RWPE2 (cell line): ENCODE measurements at regions not wholly inside any gene's neighbourhood (a gene's known extent, or its start where the extent isn't known, plus 50 kb on each side); places are given as distances from the start of the nearest gene placed in this dataset.

ENCODE experiments used
- ATAC-seq: fragments of 200-7000 bp; cut with Tn5 transposase; 3 replicates; pipeline ENCODE4 v1.9.1; 2021; ENCODE audit warnings: low read depth
- DNase-seq: peaks from one replicate; pipeline ENCODE4 v3.0.0-alpha.2; 2020; ENCODE audit warnings: low spot score
- H3K27ac ChIP-seq: fragments of 450-650 bp; 2 replicates; pipeline ENCODE4 v1.5.1; 2017; ENCODE audit warnings: mild to moderate bottlenecking; ENCODE audit not compliant: poor library complexity, severe bottlenecking
- H3K27me3 ChIP-seq: fragments of 250-450 bp; sonication (Bioruptor Pico); 2 replicates; pipeline ENCODE4 v1.5.1; 2021; ENCODE audit warnings: mild to moderate bottlenecking, moderate library complexity; ENCODE audit not compliant: insufficient read depth, poor library complexity, severe bottlenecking
- H3K36me3 ChIP-seq: fragments of 250-450 bp; sonication (Bioruptor Pico); 2 replicates; pipeline ENCODE4 v1.5.1; 2020; ENCODE audit warnings: low read depth, mild to moderate bottlenecking, moderate library complexity
- H3K4me1 ChIP-seq: fragments of 250-450 bp; sonication (Bioruptor Pico); 2 replicates; pipeline ENCODE4 v1.5.1; 2021; ENCODE audit warnings: mild to moderate bottlenecking, moderate library complexity; ENCODE audit not compliant: insufficient read depth, poor library complexity, severe bottlenecking
- H3K4me3 ChIP-seq: fragments of 250-450 bp; sonication (Bioruptor Pico); 2 replicates; pipeline ENCODE4 v1.5.1; 2021; ENCODE audit warnings: mild to moderate bottlenecking, moderate library complexity; ENCODE audit not compliant: severe bottlenecking
- H3K9me3 ChIP-seq: fragments of 250-450 bp; sonication (Bioruptor Pico); 2 replicates; pipeline ENCODE4 v1.5.1; 2021; ENCODE audit warnings: mild to moderate bottlenecking, moderate library complexity; ENCODE audit not compliant: severe bottlenecking
- CTCF ChIP-seq: fragments of 450-650 bp; IDR thresholded peaks from one replicate; pipeline ENCODE4 v1.5.1; 2017; ENCODE audit warnings: mild to moderate bottlenecking, moderate library complexity; ENCODE audit not compliant: poor library complexity, severe bottlenecking

- H3K27ac ChIP-seq = no peak overlapping the region
- no peaks in the 10 kb centered on the region for H3K27me3 ChIP-seq
- ATAC-seq = no peak
- no peak for TF ChIP-seq CTCF
- no peaks in the 10 kb centered on the region for H3K36me3 ChIP-seq
- DNase-seq = no peak
- no peaks in the 10 kb centered on the region for H3K9me3 ChIP-seq
- no peak overlapping the region for H3K4me3 ChIP-seq
- no peaks in the 10 kb centered on the region for H3K4me1 ChIP-seq
Measured at GRCh38 chr10:20948686-20949327, 51.7 kb upstream of the NEBL start.
